ENCODE measurements at regions not wholly inside any gene's neighbourhood (a gene's known extent, or its start where the extent isn't known, plus 50 kb on each side); places are given as distances from the start of the nearest gene placed in this dataset.
"Not testable (repeated sequence)": the region's sequence is repeated elsewhere in the genome, so short reads cannot be mapped to it uniquely, and the experiment has no call there.

- Mint-ChIP-seq H3K27me3 (no peaks in the 10 kb centered on the region), H3K4me1 (ENCODE audit: low read depth in 2 of 2) (no peaks in the 10 kb centered on the region), H3K27ac (no peak overlapping the region), H3K36me3 (no peaks in the 10 kb centered on the region), H3K4me3 (no peak overlapping the region), H3K9me3 (peaks cover 11% of the 10 kb centered on the region)
- no peak for ATAC-seq
- no peak for DNase-seq (ENCODE audit: low spot score)
Measured at GRCh38 chr6:92122746-92123145, 1296.6 kb downstream of the EPHA7 start.

GRCh38 chr6:92121228-92121627, 1298.1 kb downstream of the EPHA7 start:
- no peak for ATAC-seq
- no peak overlapping the region for H3K4me3 Mint-ChIP-seq
- no peak overlapping the region for H3K27ac Mint-ChIP-seq
- no peaks in the 10 kb centered on the region for H3K36me3 Mint-ChIP-seq
- peaks cover 6% of the 10 kb centered on the region for H3K9me3 Mint-ChIP-seq
- no peaks in the 10 kb centered on the region for H3K27me3 Mint-ChIP-seq
- DNase-seq (ENCODE audit: low spot score): no peak
- H3K4me1 Mint-ChIP-seq (ENCODE audit: low read depth in 2 of 2): no peaks in the 10 kb centered on the region

GRCh38 chr6:92117800-92118199, 1301.6 kb downstream of the EPHA7 start:
- Mint-ChIP-seq H3K27me3 (no peaks in the 10 kb centered on the region), H3K36me3 (no peaks in the 10 kb centered on the region), H3K4me3 (no peak overlapping the region), H3K27ac (no peak overlapping the region), H3K9me3 (peaks cover 6% of the 10 kb centered on the region), H3K4me1 (ENCODE audit: low read depth in 2 of 2) (no peaks in the 10 kb centered on the region)
- no peak for ATAC-seq
- DNase-seq (ENCODE audit: low spot score): no peak

- Mint-ChIP-seq H3K27me3 (no peaks in the 10 kb centered on the region), H3K9me3 (peaks cover 16% of the 10 kb centered on the region), H3K4me3 (no peak overlapping the region), H3K36me3 (peaks cover 5% of the 10 kb centered on the region), H3K27ac (no peak overlapping the region), H3K4me1 (ENCODE audit: low read depth in 2 of 2) (no peaks in the 10 kb centered on the region)
- DNase-seq (ENCODE audit: low spot score) (no peak), ATAC-seq (no peak)
Measured at GRCh38 chr6:92114797-92115196, 1304.6 kb downstream of the EPHA7 start.

- H3K36me3 Mint-ChIP-seq: peaks cover 5% of the 10 kb centered on the region
- no peaks in the 10 kb centered on the region for H3K27me3 Mint-ChIP-seq
- peaks cover 16% of the 10 kb centered on the region for H3K9me3 Mint-ChIP-seq
- H3K4me3 Mint-ChIP-seq: no peak overlapping the region
- no peaks in the 10 kb centered on the region for H3K4me1 Mint-ChIP-seq (ENCODE audit: low read depth in 2 of 2)
- no peak for DNase-seq (ENCODE audit: low spot score)
- no peak overlapping the region for H3K27ac Mint-ChIP-seq
- ATAC-seq: no peak
Measured at GRCh38 chr6:92114091-92114675, 1305.2 kb downstream of the EPHA7 start.

GRCh38 chr6:92111386-92111785, 1308.0 kb downstream of the EPHA7 start:
- Mint-ChIP-seq H3K36me3 (peaks cover 20% of the 10 kb centered on the region), H3K9me3 (peaks cover 32% of the 10 kb centered on the region), H3K4me1 (ENCODE audit: low read depth in 2 of 2) (no peaks in the 10 kb centered on the region), H3K4me3 (no peak overlapping the region), H3K27me3 (no peaks in the 10 kb centered on the region), H3K27ac (no peak overlapping the region)
- ATAC-seq (no peak), DNase-seq (ENCODE audit: low spot score) (no peak)

- H3K27ac Mint-ChIP-seq: no peak overlapping the region
- H3K4me3 Mint-ChIP-seq: no peak overlapping the region
- peaks cover 25% of the 10 kb centered on the region for H3K36me3 Mint-ChIP-seq
- H3K9me3 Mint-ChIP-seq: peaks cover 31% of the 10 kb centered on the region
- no peak for DNase-seq (ENCODE audit: low spot score)
- no peaks in the 10 kb centered on the region for H3K27me3 Mint-ChIP-seq
- H3K4me1 Mint-ChIP-seq (ENCODE audit: low read depth in 2 of 2): no peaks in the 10 kb centered on the region
- ATAC-seq: no peak
Measured at GRCh38 chr6:92110403-92110802, 1309.0 kb downstream of the EPHA7 start.

GRCh38 chr6:92109956-92110355, 1309.4 kb downstream of the EPHA7 start:
- no peaks in the 10 kb centered on the region for H3K4me1 Mint-ChIP-seq (ENCODE audit: low read depth in 2 of 2)
- peaks cover 25% of the 10 kb centered on the region for H3K36me3 Mint-ChIP-seq
- DNase-seq (ENCODE audit: low spot score) (no peak), ATAC-seq (no peak)
- H3K27ac Mint-ChIP-seq: no peak overlapping the region
- no peaks in the 10 kb centered on the region for H3K27me3 Mint-ChIP-seq
- peaks cover 35% of the 10 kb centered on the region for H3K9me3 Mint-ChIP-seq
- H3K4me3 Mint-ChIP-seq: no peak overlapping the region

- Mint-ChIP-seq H3K27me3 (no peaks in the 10 kb centered on the region), H3K36me3 (peaks cover 25% of the 10 kb centered on the region), H3K9me3 (peaks cover 38% of the 10 kb centered on the region), H3K27ac (no peak overlapping the region), H3K4me3 (no peak overlapping the region), H3K4me1 (ENCODE audit: low read depth in 2 of 2) (no peaks in the 10 kb centered on the region)
- no peak for ATAC-seq
- no peak for DNase-seq (ENCODE audit: low spot score)
Measured at GRCh38 chr6:92109256-92109655, 1310.1 kb downstream of the EPHA7 start.

- ATAC-seq (no peak), DNase-seq (ENCODE audit: low spot score) (no peak)
- H3K4me1 Mint-ChIP-seq (ENCODE audit: low read depth in 2 of 2): no peaks in the 10 kb centered on the region
- no peak overlapping the region for H3K27ac Mint-ChIP-seq
- H3K4me3 Mint-ChIP-seq: no peak overlapping the region
- peaks cover 4% of the 10 kb centered on the region for H3K36me3 Mint-ChIP-seq
- peaks cover 31% of the 10 kb centered on the region for H3K9me3 Mint-ChIP-seq
- H3K27me3 Mint-ChIP-seq: no peaks in the 10 kb centered on the region
Measured at GRCh38 chr6:92086750-92087149, 1332.6 kb downstream of the EPHA7 start.

- not testable (repeated sequence) for H3K27me3 Mint-ChIP-seq; H3K4me3 Mint-ChIP-seq; H3K27ac Mint-ChIP-seq; H3K4me1 Mint-ChIP-seq (ENCODE audit: low read depth in 2 of 2); ATAC-seq; DNase-seq (ENCODE audit: low spot score)
- H3K36me3 Mint-ChIP-seq: peaks cover 16% of the 10 kb centered on the region
- peaks cover 40% of the 10 kb centered on the region for H3K9me3 Mint-ChIP-seq
Measured at GRCh38 chr6:92083914-92084313, 1335.4 kb downstream of the EPHA7 start.

GRCh38 chr6:92072387-92072786, 1347.0 kb downstream of the EPHA7 start:
- Mint-ChIP-seq H3K36me3 (no peaks in the 10 kb centered on the region), H3K4me1 (ENCODE audit: low read depth in 2 of 2) (no peaks in the 10 kb centered on the region), H3K4me3 (no peak overlapping the region), H3K27ac (no peak overlapping the region), H3K9me3 (peaks cover 12% of the 10 kb centered on the region), H3K27me3 (no peaks in the 10 kb centered on the region)
- ATAC-seq (no peak), DNase-seq (ENCODE audit: low spot score) (no peak)

- Mint-ChIP-seq H3K9me3 (peaks cover 9% of the 10 kb centered on the region), H3K27ac (no peak overlapping the region), H3K4me1 (ENCODE audit: low read depth in 2 of 2) (no peaks in the 10 kb centered on the region), H3K36me3 (no peaks in the 10 kb centered on the region), H3K4me3 (no peak overlapping the region), H3K27me3 (no peaks in the 10 kb centered on the region)
- ATAC-seq: no peak
- no peak for DNase-seq (ENCODE audit: low spot score)
Measured at GRCh38 chr6:92069781-92070180, 1349.6 kb downstream of the EPHA7 start.

GRCh38 chr6:92052513-92052912, 1366.8 kb downstream of the EPHA7 start:
- DNase-seq (ENCODE audit: low spot score): no peak
- H3K9me3 Mint-ChIP-seq: peaks cover 3% of the 10 kb centered on the region
- H3K36me3 Mint-ChIP-seq: no peaks in the 10 kb centered on the region
- no peak overlapping the region for H3K4me3 Mint-ChIP-seq
- no peak overlapping the region for H3K27ac Mint-ChIP-seq
- no peak for ATAC-seq
- H3K4me1 Mint-ChIP-seq (ENCODE audit: low read depth in 2 of 2): no peaks in the 10 kb centered on the region
- no peaks in the 10 kb centered on the region for H3K27me3 Mint-ChIP-seq

GRCh38 chr6:92050216-92050615, 1369.1 kb downstream of the EPHA7 start:
- Mint-ChIP-seq H3K27ac (no peak overlapping the region), H3K27me3 (no peaks in the 10 kb centered on the region), H3K4me1 (ENCODE audit: low read depth in 2 of 2) (no peaks in the 10 kb centered on the region), H3K4me3 (no peak overlapping the region), H3K9me3 (peaks cover 3% of the 10 kb centered on the region), H3K36me3 (no peaks in the 10 kb centered on the region)
- DNase-seq (ENCODE audit: low spot score): no peak
- ATAC-seq: no peak

Measured in natural killer cell treated with Interleukin-12 subunit alpha and Interleukin-12 subunit beta and Interleukin-15 and Interleukin-18, amount 100 ng/mL, for 72 hours (primary cell).